ENCODE measurements at regions not wholly inside any gene's neighbourhood (a gene's known extent, or its start where the extent isn't known, plus 50 kb on each side); places are given as distances from the start of the nearest gene placed in this dataset.

DNA sequence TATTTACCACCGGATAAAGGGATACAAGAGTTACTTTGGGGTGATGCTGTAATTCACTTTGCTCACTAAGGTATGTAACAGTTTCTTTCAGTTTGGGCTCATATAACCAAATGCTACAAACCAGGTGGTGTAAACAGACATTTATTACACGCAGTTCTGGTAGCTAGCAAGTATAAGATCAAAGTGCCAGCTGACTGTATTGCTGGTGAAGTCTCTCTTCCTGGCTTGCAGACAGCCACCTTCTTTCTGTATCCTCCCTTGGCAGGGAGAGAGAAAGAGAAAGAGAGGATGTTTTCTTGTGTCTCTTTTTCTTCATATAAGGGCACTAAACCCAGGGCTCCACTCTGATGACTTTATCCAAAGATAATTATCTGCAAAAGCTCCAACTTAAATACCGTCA, 552.5 kb upstream of the FTMT start:
- no peak overlapping the region for H3K4me3 ChIP-seq (ENCODE audit: low read length in 2 of 2)
- no peak overlapping the region for H3K9ac ChIP-seq (ENCODE audit: low read length in 2 of 2)
- H3K9me3 ChIP-seq (ENCODE audit: control insufficient read depth in 2 of 2, low read length in 2 of 2), result no peaks in the 10 kb centered on the region
- no peaks in the 10 kb centered on the region for H3K36me3 ChIP-seq (ENCODE audit: control insufficient read depth in 2 of 2, insufficient read depth in 2 of 2, low read length in 2 of 2)
- H3K4me1 ChIP-seq (ENCODE audit: control insufficient read depth, insufficient read depth, low read length), result no peaks in the 10 kb centered on the region
- no peaks in the 10 kb centered on the region for H3K27me3 ChIP-seq (ENCODE audit: control insufficient read depth in 1 of 2, insufficient read depth in 2 of 2, low read length in 2 of 2)
- no peak overlapping the region for H3K27ac ChIP-seq (ENCODE audit: low read length)

DNA sequence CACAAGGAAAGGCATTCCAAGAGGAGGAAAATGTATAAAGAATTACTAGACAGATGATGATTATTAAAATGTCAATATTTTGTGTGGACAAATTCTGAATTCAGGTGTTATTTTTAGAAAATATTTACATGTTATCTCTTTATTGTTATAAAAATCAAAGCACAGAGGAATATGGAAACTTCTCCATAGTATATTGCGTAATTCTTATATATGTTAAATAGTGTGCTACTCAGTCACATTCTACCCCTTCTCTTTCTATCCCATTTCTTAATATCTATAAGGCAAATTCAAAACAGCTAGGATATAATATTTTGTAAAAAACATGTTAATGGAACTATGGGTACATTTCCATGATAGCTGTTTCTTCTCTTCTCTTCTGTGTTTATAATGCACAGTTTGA, 546.8 kb upstream of the FTMT start:
- Histone ChIP-seq H3K4me3 (ENCODE audit: low read length in 2 of 2) (no peak overlapping the region), H3K4me1 (ENCODE audit: control insufficient read depth, insufficient read depth, low read length) (no peaks in the 10 kb centered on the region), H3K27me3 (ENCODE audit: control insufficient read depth in 1 of 2, insufficient read depth in 2 of 2, low read length in 2 of 2) (no peaks in the 10 kb centered on the region), H3K36me3 (ENCODE audit: control insufficient read depth in 2 of 2, insufficient read depth in 2 of 2, low read length in 2 of 2) (no peaks in the 10 kb centered on the region), H3K9me3 (ENCODE audit: control insufficient read depth in 2 of 2, low read length in 2 of 2) (no peaks in the 10 kb centered on the region), H3K27ac (ENCODE audit: low read length) (no peak overlapping the region), H3K9ac (ENCODE audit: low read length in 2 of 2) (no peak overlapping the region)

- Histone ChIP-seq H3K27ac (ENCODE audit: low read length) (no peak overlapping the region), H3K27me3 (ENCODE audit: control insufficient read depth in 1 of 2, insufficient read depth in 2 of 2, low read length in 2 of 2) (no peaks in the 10 kb centered on the region), H3K36me3 (ENCODE audit: control insufficient read depth in 2 of 2, insufficient read depth in 2 of 2, low read length in 2 of 2) (no peaks in the 10 kb centered on the region), H3K9me3 (ENCODE audit: control insufficient read depth in 2 of 2, low read length in 2 of 2) (no peaks in the 10 kb centered on the region), H3K4me3 (ENCODE audit: low read length in 2 of 2) (no peak overlapping the region), H3K9ac (ENCODE audit: low read length in 2 of 2) (no peak overlapping the region), H3K4me1 (ENCODE audit: control insufficient read depth, insufficient read depth, low read length) (no peaks in the 10 kb centered on the region)
Observed at GRCh38 chr5:121313886-121314285, 537.8 kb upstream of the FTMT start.

DNA sequence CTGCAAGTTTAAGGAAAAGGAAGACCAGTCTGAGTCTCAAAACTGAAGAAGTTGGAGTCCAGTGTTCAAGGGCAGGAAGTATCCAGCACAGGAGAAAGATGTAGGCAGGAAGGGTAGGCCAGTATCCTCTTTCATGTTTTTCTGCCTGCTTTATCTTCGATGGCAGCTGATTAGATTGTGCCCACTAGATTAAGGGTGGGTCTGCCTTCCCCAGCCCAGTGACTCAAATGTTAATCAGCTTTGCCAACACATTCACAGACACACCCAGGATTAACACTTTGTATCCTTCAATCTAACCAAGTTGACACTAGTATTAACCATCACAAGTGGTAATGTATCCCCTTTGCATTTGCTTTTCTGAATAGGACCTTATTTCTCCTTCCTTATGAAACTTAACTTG, 535.9 kb upstream of the FTMT start:
- Histone ChIP-seq H3K27ac (ENCODE audit: low read length) (no peak overlapping the region), H3K27me3 (ENCODE audit: control insufficient read depth in 1 of 2, insufficient read depth in 2 of 2, low read length in 2 of 2) (no peaks in the 10 kb centered on the region), H3K4me3 (ENCODE audit: low read length in 2 of 2) (no peak overlapping the region), H3K4me1 (ENCODE audit: control insufficient read depth, insufficient read depth, low read length) (no peaks in the 10 kb centered on the region), H3K9me3 (ENCODE audit: control insufficient read depth in 2 of 2, low read length in 2 of 2) (no peaks in the 10 kb centered on the region), H3K9ac (ENCODE audit: low read length in 2 of 2) (no peak overlapping the region), H3K36me3 (ENCODE audit: control insufficient read depth in 2 of 2, insufficient read depth in 2 of 2, low read length in 2 of 2) (no peaks in the 10 kb centered on the region)

GRCh38 chr5:121319292-121319691, 532.4 kb upstream of the FTMT start:
- no peaks in the 10 kb centered on the region for H3K9me3 ChIP-seq (ENCODE audit: control insufficient read depth in 2 of 2, low read length in 2 of 2)
- H3K4me3 ChIP-seq (ENCODE audit: low read length in 2 of 2), result no peak overlapping the region
- H3K4me1 ChIP-seq (ENCODE audit: control insufficient read depth, insufficient read depth, low read length), result no peaks in the 10 kb centered on the region
- no peak overlapping the region for H3K27ac ChIP-seq (ENCODE audit: low read length)
- no peaks in the 10 kb centered on the region for H3K36me3 ChIP-seq (ENCODE audit: control insufficient read depth in 2 of 2, insufficient read depth in 2 of 2, low read length in 2 of 2)
- H3K9ac ChIP-seq (ENCODE audit: low read length in 2 of 2), result no peak overlapping the region
- no peaks in the 10 kb centered on the region for H3K27me3 ChIP-seq (ENCODE audit: control insufficient read depth in 1 of 2, insufficient read depth in 2 of 2, low read length in 2 of 2)

DNA sequence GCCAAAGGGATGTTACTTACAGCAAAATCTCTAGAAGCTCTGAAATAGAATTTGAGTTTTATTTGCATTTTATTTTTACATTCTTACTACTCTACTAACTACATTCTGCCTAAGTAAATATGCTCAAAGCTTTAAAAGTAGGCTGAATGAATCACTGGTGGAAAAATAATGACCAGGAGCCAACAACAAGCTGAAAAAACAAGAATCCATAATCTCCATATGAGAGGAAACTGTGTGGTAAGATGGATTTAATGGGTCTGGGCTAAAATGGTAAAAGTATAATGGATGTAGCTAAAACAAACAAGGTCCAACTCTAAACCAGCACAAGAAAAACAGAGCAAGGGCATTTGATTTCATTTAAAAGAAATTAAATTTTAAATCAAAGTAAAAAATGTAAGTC, 525.8 kb upstream of the FTMT start:
- H3K4me1 ChIP-seq (ENCODE audit: control insufficient read depth, insufficient read depth, low read length), result no peaks in the 10 kb centered on the region
- no peaks in the 10 kb centered on the region for H3K27me3 ChIP-seq (ENCODE audit: control insufficient read depth in 1 of 2, insufficient read depth in 2 of 2, low read length in 2 of 2)
- H3K9ac ChIP-seq (ENCODE audit: low read length in 2 of 2), result no peak overlapping the region
- H3K4me3 ChIP-seq (ENCODE audit: low read length in 2 of 2), result no peak overlapping the region
- H3K36me3 ChIP-seq (ENCODE audit: control insufficient read depth in 2 of 2, insufficient read depth in 2 of 2, low read length in 2 of 2), result no peaks in the 10 kb centered on the region
- no peaks in the 10 kb centered on the region for H3K9me3 ChIP-seq (ENCODE audit: control insufficient read depth in 2 of 2, low read length in 2 of 2)
- H3K27ac ChIP-seq (ENCODE audit: low read length), result no peak overlapping the region

DNA sequence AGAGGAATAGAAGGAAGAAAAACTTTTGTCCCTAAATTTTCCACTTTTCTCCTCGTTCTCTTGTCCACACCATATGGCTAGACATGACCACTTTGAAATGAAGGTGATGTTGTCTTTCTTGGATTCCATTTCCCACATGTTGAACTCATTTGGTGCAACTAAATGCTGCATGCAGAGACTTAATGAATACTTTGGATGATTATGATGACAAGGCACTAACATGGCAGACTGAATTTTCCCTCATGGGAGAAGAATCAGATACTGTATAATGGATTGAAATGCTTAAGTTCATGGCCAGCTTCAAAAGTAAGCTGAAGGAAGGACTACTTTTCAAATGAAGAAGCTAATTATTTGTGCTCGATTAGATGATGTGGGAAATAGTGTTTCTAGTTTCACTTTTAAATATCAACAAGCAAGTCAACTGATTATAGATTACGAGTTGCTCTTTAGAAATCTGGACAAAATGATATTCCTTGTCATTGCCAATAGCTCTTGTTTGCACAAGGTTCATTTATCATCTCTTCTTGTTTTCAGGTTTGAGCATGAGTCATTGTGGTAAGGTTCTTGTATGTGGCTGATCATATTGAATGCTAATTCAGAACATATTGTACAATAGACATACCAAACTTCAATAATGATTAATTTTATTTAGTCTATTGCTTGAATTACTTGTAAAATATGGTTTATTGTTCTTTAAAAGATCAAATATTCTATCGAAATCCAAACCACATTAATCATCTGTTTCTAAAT, 501.3 kb upstream of the FTMT start:
- Histone ChIP-seq H3K27me3 (ENCODE audit: control insufficient read depth in 1 of 2, insufficient read depth in 2 of 2, low read length in 2 of 2) (no peaks in the 10 kb centered on the region), H3K9ac (ENCODE audit: low read length in 2 of 2) (no peak overlapping the region), H3K4me3 (ENCODE audit: low read length in 2 of 2) (no peak overlapping the region), H3K36me3 (ENCODE audit: control insufficient read depth in 2 of 2, insufficient read depth in 2 of 2, low read length in 2 of 2) (no peaks in the 10 kb centered on the region), H3K4me1 (ENCODE audit: control insufficient read depth, insufficient read depth, low read length) (no peaks in the 10 kb centered on the region), H3K9me3 (ENCODE audit: control insufficient read depth in 2 of 2, low read length in 2 of 2) (no peaks in the 10 kb centered on the region), H3K27ac (ENCODE audit: low read length) (no peak overlapping the region)

GRCh38 chr5:121366515-121366914, 485.2 kb upstream of the FTMT start:
- H3K4me3 ChIP-seq (ENCODE audit: low read length in 2 of 2), result no peak overlapping the region
- no peaks in the 10 kb centered on the region for H3K4me1 ChIP-seq (ENCODE audit: control insufficient read depth, insufficient read depth, low read length)
- H3K9ac ChIP-seq (ENCODE audit: low read length in 2 of 2), result no peak overlapping the region
- H3K27ac ChIP-seq (ENCODE audit: low read length), result no peak overlapping the region
- no peaks in the 10 kb centered on the region for H3K36me3 ChIP-seq (ENCODE audit: control insufficient read depth in 2 of 2, insufficient read depth in 2 of 2, low read length in 2 of 2)
- no peaks in the 10 kb centered on the region for H3K9me3 ChIP-seq (ENCODE audit: control insufficient read depth in 2 of 2, low read length in 2 of 2)
- no peaks in the 10 kb centered on the region for H3K27me3 ChIP-seq (ENCODE audit: control insufficient read depth in 1 of 2, insufficient read depth in 2 of 2, low read length in 2 of 2)

GRCh38 chr5:121373371-121373770, 478.3 kb upstream of the FTMT start:
- Histone ChIP-seq H3K9me3 (ENCODE audit: control insufficient read depth in 2 of 2, low read length in 2 of 2) (no peaks in the 10 kb centered on the region), H3K4me3 (ENCODE audit: low read length in 2 of 2) (no peak overlapping the region), H3K27ac (ENCODE audit: low read length) (no peak overlapping the region), H3K4me1 (ENCODE audit: control insufficient read depth, insufficient read depth, low read length) (no peaks in the 10 kb centered on the region), H3K9ac (ENCODE audit: low read length in 2 of 2) (no peak overlapping the region), H3K36me3 (ENCODE audit: control insufficient read depth in 2 of 2, insufficient read depth in 2 of 2, low read length in 2 of 2) (no peaks in the 10 kb centered on the region), H3K27me3 (ENCODE audit: control insufficient read depth in 1 of 2, insufficient read depth in 2 of 2, low read length in 2 of 2) (no peaks in the 10 kb centered on the region)

DNA sequence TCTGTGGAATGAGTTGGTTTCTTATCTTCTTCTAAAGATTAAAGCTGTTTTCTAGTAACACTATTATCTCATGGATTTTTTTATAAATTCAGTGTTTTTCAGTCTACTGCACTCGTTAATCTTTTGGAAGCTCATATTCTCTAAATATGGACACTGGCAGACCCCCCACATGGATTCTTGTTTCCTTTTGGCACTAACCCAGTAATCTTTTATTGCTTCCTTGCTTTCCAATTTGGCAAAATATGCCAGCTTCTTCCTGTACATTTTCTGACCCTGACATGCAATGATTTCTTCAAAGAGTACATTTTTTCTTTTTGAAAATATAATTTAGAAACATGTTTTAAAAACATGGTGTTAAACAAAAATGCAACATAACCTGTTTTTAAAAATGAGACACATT, 474.2 kb upstream of the FTMT start:
- Histone ChIP-seq H3K9me3 (ENCODE audit: control insufficient read depth in 2 of 2, low read length in 2 of 2) (peaks cover 0 to 4% of the 10 kb centered on the region in 2 donors), H3K27ac (ENCODE audit: low read length) (no peak overlapping the region), H3K27me3 (ENCODE audit: control insufficient read depth in 1 of 2, insufficient read depth in 2 of 2, low read length in 2 of 2) (no peaks in the 10 kb centered on the region), H3K4me3 (ENCODE audit: low read length in 2 of 2) (no peak overlapping the region), H3K36me3 (ENCODE audit: control insufficient read depth in 2 of 2, insufficient read depth in 2 of 2, low read length in 2 of 2) (no peaks in the 10 kb centered on the region), H3K4me1 (ENCODE audit: control insufficient read depth, insufficient read depth, low read length) (no peaks in the 10 kb centered on the region), H3K9ac (ENCODE audit: low read length in 2 of 2) (no peak overlapping the region)

DNA sequence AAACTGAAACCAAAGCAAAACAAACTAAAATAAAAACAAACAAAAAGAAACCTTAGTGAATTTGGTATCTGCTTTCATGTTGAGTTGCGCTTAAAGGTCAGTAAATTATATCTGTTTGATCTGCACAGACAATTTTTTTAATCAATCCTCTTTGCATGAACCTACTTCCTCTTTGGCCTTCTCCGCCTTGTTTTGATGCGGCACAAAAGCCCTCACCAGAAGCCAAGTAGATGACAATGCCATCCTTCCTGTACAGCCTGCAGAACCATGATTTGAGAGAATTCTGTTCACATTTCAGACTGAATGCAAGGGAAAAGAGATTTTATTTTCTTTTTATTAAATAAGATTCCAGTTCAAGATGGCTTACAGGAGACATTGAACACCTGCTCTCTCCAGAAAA, 473.6 kb upstream of the FTMT start:
- Histone ChIP-seq H3K9me3 (ENCODE audit: control insufficient read depth in 2 of 2, low read length in 2 of 2) (peaks cover 0 to 4% of the 10 kb centered on the region in 2 donors), H3K36me3 (ENCODE audit: control insufficient read depth in 2 of 2, insufficient read depth in 2 of 2, low read length in 2 of 2) (no peaks in the 10 kb centered on the region), H3K27me3 (ENCODE audit: control insufficient read depth in 1 of 2, insufficient read depth in 2 of 2, low read length in 2 of 2) (no peaks in the 10 kb centered on the region), H3K4me1 (ENCODE audit: control insufficient read depth, insufficient read depth, low read length) (no peaks in the 10 kb centered on the region), H3K4me3 (ENCODE audit: low read length in 2 of 2) (no peak overlapping the region), H3K27ac (ENCODE audit: low read length) (no peak overlapping the region), H3K9ac (ENCODE audit: low read length in 2 of 2) (no peak overlapping the region)
